HG03025 (cell line): ENCODE measurements at regions not wholly inside any gene's neighbourhood (a gene's known extent, or its start where the extent isn't known, plus 50 kb on each side); places are given as distances from the start of the nearest gene placed in this dataset.

Experiments used
- ATAC-seq: cut with Tn5 transposase; IDR thresholded peaks from one replicate; pipeline ENCODE4 v1.9.1; 2021; ENCODE audit warnings: mild to moderate bottlenecking, moderate library complexity; ENCODE audit not compliant: unreplicated experiment, low FRiP score

DNA sequence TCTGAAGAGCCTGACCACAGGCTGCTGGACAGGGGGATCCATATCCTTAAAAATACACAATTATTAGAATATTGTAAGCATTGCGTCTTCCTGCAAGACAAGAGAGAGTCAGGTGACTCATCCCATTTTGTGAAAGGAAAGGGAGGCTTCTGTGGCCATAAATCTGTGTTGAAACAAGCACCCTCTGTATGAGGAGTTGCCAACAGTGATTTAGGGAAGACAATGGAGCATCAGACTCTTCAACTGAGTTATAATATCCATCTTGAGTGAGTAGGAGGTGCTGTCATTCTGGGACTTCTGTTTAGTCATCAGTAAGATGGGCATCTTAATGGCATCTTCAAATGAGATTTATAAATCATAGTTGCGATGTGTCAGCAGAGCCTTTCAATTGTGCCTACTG lies 554.5 kb downstream of the AACS start:
- no peak for ATAC-seq

GRCh38 chr12:125633686-125634085 lies 568.5 kb downstream of the AACS start:
- ATAC-seq = no peak

DNA sequence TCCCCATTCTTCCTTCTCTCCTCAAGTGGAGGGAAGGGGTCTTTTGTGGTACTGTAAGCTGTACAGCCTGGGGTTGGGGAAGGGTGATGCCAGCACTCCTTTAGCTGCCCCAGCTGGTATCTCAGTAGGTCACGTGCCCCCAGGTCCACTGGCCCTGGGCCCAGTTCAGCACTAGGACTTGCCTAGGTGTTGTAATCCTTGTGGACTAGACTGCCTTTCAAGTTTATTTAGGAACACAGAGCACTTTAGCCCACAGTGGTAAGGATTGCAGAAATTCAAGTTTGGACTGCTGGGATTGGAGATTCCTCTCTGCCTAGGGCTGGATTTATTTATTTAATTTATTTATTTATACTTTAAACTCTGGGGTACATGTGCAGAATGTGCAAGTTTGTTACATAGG lies 569.6 kb downstream of the AACS start:
- ATAC-seq = no peak

DNA sequence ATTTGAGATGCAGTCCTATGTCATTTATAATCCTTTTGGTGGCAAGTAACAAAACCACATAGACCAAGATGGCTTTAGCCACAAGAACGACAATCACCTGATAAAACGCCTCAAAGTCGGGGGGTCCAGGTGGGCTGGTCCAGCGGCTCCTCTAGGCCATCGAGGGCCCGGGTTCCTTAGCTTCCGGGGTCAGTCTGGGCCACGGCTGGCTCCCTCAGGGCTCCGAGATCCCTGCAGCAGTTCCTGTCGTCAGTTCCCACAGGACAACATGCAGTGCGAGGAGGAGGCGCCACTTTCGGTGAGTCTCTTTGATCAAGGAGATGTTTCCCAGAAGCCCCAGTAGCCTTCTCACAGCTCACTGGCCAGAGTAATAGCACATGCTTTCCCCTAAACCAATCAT lies 574.6 kb downstream of the AACS start:
- no peak for ATAC-seq

DNA sequence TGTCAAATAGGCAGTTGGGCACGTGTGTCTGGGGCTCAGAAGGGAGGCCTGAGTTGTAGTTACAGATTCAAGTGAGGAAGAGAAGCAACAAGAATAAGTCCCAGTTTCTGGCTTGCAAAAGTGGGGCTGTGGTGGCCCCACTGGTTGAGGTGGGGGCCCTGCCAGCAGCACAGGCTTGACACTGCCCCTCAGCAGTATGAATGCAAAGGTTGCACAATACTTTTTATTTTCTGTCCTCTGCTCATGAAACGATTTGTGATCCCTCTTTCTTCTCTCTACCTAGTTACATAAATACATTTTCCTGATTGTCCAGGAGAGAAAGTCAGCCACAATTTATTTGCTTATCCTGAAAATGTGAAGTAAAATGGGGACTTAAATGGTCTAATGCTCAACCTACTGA lies 577.8 kb downstream of the AACS start:
- ATAC-seq = no peak

DNA sequence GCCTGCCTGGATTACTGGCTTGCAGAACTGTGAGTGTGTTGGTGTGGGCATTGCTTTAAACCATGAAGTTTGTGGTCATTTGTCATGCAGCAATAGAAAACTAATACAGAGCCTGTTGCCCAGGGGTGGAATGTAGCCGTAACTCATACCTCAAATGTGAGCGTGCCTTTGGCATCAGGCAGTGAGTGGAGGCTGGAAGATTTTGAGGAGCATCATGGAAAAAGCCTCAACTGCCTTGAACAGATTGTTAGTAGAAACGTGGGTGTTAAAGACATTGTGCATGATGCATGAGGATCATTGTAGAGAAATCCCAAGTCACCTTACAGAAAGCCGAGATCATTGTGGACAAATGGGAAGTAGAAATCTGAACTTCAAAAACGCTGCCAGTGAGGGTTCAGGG lies 580.5 kb downstream of the AACS start:
- ATAC-seq = no peak

DNA sequence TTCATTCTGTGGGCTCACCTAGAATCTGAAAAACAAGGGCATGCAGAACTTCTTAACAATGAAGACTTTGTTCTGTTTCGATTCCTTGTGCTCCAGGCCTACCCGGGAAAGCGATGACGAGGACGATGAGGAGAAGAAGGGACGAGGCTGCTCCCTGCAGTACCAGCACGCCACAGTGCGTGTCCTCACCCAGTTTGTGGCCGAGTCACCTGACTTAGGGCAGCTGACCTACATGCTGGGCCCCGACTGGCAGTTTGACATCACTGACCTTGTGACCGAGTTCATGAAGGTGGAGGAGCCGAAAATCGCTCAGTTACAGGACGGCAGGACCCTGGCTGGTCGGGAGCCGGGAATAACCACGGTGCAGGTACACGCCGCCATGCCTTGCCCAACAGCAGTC lies 585.4 kb downstream of the AACS start:
- ATAC-seq = no peak

DNA sequence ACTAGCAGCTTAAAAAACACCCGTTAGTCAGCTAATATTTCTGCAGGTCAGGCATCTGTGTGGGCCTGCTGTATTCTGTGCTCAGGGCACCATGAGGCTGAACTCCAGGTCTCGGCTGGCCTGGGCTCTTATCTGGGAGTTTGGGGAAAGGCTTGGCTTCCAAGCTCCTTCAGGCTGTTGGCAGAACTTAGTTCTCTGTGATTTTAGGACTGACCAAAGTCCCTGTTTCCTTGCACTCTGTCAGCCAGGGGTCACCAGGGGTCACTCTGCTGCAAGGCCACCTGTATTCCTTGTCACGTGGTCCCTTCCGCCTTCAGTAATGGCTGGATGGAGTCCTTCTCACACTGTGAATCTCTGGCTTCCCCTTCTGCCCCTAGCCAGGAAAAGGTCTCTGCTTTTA lies 586.4 kb downstream of the AACS start:
- ATAC-seq = no peak

DNA sequence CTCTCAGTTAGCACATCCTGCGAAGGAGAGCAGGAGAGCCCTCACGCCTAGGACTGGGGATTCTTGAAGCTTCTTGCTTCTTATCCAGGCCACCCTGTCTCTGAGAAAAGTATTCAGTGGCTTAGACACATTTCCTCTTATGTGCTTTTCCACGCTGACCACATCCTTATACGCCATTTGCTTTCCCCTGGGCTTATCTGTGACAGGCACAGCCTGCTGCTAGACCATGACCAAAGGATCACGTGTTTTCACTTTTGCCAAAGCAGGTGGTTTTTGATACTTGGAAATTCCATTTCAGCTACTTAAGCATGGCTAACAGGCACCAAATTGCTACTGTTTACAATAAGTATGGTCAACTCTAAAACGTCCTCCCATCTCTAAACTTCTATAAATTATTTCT lies 587.4 kb downstream of the AACS start:
- no peak for ATAC-seq

- no peak for ATAC-seq
These were observed 592.4 kb downstream of the AACS start for GRCh38 chr12:125657681-125658080.

- no peak for ATAC-seq
These were observed 609.5 kb downstream of the AACS start for GRCh38 chr12:125674554-125675338.

GRCh38 chr12:125676366-125676765 lies 611.1 kb downstream of the AACS start:
- no peak for ATAC-seq

DNA sequence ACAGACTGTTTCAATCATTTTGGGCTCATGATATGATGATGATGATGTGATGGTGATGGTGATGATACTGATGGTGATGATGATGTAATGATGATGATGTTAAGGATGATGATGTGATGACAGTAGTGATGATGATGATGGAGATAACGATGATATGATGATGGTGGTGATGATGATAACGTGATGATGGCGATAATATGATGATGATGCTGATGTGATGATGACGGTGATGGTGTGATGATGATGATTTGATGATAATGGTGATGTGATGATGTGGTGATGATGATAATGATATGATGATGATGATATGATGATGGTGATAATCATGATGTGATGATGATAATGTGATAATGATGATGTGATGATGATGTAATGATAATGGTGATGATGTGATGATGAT lies 612.6 kb downstream of the AACS start:
- no peak for ATAC-seq

DNA sequence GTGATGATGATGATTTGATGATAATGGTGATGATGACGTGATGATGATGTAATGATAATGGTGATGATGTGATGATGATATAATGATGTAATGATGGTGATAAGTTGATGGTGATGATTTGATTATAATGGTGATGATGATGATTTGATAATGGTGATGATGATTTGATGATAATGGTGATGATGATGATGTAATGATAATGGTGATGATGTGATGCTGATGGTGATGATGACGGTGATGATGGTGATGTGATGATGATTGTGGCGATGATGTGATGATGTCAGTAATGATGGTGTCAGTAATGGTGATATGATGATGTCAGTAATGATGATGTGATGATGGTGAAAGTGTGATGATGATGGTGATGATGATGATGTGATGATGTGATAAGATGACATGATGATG lies 613.4 kb downstream of the AACS start:
- no peak for ATAC-seq

DNA sequence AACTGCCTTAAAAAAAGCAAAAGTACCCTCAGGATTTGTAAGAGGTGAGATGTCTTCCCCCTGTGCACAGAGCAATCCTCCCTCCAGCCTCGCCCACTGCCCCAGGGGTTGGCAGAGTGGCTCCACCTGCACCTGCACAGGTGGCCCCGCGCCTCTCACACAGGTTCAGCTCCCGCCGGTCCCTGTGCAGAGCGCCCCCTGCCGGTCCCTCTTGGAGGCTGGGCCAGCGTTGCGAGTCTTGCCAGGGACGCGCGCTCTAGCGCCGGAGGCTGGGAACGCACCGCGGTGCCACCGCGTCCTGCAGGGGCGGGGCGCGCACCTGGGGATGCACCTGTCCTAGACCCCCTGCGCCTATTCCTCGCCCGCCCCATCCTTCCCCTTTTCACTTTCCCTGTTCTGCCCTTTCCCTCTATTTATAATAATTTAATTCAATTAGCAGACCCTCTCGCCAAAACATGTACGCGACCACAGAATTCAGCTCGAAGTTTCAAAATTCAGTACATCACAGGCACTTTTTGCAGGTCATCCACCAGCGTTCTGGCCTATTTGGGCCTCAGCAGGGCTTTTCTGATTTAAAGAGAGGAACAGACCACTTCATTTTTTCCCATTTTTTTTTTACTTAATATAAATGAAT lies 618.6 kb downstream of the AACS start:
- no peak for ATAC-seq

DNA sequence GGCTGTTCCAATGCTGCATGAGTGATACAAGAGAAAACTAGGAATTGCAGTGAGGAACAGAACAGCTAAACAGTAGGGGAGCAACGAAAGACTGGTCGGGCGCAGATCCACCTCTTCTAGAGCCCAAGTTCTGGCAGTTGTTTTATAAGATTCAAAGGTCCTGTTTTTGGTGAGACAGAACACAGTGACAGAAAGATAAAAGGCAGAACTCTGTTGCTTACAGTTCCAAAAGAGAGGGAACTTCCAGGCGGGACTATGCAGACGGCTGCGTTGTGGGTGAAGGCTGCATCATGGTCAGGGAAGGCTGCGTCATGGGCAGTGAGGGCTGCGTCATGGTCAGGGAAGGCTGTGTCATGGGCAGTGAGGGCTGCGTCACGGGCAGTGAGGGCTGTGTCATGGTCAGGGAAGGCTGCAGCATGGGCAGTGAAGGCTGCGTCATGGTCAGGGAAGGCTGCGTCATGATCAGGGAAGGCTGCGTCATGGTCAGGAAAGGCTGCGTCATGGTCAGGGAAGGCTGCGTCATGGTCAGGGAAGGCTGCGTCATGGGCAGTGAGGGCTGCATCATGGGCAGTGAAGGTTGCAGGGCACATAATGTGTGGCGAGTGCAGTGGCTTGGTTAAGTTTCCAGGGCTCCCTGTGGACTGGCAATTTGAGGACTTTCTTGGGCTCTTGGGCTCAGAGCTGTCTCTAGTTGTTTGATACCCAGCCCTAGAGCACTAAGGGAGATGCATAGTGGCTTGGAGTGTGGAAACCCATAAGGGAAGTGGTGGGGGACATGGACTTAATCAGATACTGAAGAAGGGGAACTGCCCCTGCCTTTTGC lies 619.9 kb downstream of the AACS start:
- ATAC-seq = no peak

DNA sequence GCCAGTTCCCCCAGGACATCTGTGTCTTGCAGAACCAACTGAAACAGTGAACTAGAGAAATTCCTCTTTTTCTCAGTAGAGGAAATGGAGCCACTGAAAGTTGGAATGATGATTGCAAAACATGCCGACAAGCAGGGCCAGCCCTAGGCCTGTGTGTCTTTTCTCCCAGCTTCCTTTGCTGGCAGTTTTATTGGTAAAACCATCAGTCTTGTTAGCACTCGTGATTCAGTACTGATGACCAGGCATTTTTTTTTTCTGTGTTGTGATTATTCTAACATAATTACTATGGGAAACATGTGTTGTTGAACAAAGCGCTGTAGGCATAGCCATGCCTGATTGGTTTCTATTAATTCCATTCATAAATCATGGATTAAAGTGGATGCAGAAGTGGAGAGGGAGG lies 620.7 kb downstream of the AACS start:
- no peak for ATAC-seq

DNA sequence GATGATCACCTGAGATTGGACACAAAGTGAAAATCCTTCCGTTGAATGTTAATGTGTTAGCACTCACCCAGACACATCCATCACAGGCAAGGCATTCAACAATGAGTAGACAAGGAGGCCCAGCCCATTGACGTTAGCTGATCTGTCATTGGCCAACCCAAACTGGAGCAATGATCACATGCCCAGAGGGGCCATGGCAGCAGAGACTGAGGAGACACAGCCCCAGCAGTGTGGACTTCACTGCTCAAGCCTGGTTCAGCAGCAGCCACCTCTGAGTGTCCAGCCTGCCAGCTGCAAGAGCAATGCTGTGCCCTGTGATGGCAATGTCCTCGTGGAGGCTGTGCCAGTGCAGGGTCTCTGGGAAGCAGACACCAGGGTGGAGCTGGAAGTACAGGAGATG lies 622.2 kb downstream of the AACS start:
- no peak for ATAC-seq

DNA sequence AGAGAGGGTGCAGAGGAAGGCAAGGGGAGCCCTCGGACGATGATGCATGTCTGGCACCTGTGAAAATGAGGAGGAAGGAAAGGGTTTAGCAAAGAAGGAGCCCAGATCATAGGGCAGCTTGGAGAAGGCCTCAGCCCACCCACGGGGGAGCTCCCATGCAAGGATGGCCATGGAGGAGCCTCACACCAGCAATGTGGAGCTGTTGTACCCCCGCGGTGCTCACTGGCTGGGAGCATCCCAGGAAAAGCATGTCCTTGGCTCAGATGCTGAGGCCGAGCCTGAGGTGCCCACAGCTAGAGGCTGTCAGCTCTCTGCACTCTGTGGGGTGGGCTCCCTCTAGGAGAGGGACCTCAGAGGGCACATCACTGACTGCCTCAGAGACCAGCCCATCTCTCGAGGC lies 622.6 kb downstream of the AACS start:
- ATAC-seq = no peak

GRCh38 chr12:125688223-125688622 lies 623.0 kb downstream of the AACS start:
- ATAC-seq = no peak

- ATAC-seq = no peak
These were observed 623.6 kb downstream of the AACS start for GRCh38 chr12:125688881-125689280.
